ENCODE measurements at regions not wholly inside any gene's neighbourhood (a gene's known extent, or its start where the extent isn't known, plus 50 kb on each side); places are given as distances from the start of the nearest gene placed in this dataset.

DNA sequence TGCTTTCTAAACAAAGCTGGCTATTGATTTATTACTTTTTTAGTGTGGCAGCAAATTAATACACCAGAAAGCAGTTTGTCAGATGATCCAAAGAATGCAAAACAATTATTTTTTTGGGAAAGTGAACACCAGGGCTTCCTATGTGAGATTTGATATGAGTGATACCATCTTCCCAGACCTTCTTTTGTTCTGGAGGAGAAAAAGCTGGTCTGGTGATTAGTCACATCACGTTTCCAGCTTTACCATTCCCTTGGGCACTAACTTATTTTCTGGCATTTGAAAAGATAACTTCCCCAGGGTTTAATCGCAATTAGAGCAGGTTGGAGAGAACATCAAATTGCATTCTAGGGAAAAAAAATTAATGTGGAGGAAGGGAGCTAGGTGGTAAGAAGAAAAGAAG lies 182.9 kb upstream of the TANK start:
- TF ChIP-seq, protein P1, sequence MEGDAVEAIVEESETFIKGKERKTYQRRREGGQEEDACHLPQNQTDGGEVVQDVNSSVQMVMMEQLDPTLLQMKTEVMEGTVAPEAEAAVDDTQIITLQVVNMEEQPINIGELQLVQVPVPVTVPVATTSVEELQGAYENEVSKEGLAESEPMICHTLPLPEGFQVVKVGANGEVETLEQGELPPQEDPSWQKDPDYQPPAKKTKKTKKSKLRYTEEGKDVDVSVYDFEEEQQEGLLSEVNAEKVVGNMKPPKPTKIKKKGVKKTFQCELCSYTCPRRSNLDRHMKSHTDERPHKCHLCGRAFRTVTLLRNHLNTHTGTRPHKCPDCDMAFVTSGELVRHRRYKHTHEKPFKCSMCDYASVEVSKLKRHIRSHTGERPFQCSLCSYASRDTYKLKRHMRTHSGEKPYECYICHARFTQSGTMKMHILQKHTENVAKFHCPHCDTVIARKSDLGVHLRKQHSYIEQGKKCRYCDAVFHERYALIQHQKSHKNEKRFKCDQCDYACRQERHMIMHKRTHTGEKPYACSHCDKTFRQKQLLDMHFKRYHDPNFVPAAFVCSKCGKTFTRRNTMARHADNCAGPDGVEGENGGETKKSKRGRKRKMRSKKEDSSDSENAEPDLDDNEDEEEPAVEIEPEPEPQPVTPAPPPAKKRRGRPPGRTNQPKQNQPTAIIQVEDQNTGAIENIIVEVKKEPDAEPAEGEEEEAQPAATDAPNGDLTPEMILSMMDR (IDR thresholded peaks at IDR 0.05; ENCODE audit: low read depth, low read length): no peak
- no peaks in the 10 kb centered on the region for H3K36me3 ChIP-seq
- H3K27me3 ChIP-seq (ENCODE audit: insufficient read depth, low read depth, severe bottlenecking): no peaks in the 10 kb centered on the region
- DNase-seq: no peak
- no peak overlapping the region for H3K4me3 ChIP-seq (ENCODE audit: low read depth, low read length)
- H3K27ac ChIP-seq: no peak overlapping the region
- no peaks in the 10 kb centered on the region for H3K9me3 ChIP-seq (ENCODE audit: severe bottlenecking)

DNA sequence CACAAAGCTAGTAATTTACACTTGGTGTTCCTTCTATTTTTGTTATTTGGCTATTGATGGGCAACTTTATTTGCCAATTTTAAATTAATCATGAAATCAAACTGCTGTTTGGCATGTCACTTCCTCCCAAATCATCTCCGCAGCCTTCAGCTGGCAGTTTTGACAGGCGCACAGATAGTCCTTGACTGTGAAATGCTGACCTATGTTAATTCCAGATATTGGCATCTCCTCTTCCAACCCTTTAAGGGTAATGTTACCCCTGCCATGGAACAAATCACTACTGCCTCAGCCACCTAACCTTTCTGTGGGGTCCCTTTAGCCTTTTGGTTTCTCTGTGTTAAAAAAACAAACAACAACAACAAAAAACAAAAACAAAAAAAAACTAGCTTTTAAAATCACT lies 182.4 kb upstream of the TANK start:
- Histone ChIP-seq H3K36me3 (no peaks in the 10 kb centered on the region), H3K9me3 (ENCODE audit: severe bottlenecking) (no peaks in the 10 kb centered on the region), H3K4me3 (ENCODE audit: low read depth, low read length) (no peak overlapping the region), H3K27ac (no peak overlapping the region), H3K27me3 (ENCODE audit: insufficient read depth, low read depth, severe bottlenecking) (no peaks in the 10 kb centered on the region)
- TF ChIP-seq, protein P1 (IDR thresholded peaks at IDR 0.05; ENCODE audit: low read depth, low read length): no peak
- no peak for DNase-seq

DNA sequence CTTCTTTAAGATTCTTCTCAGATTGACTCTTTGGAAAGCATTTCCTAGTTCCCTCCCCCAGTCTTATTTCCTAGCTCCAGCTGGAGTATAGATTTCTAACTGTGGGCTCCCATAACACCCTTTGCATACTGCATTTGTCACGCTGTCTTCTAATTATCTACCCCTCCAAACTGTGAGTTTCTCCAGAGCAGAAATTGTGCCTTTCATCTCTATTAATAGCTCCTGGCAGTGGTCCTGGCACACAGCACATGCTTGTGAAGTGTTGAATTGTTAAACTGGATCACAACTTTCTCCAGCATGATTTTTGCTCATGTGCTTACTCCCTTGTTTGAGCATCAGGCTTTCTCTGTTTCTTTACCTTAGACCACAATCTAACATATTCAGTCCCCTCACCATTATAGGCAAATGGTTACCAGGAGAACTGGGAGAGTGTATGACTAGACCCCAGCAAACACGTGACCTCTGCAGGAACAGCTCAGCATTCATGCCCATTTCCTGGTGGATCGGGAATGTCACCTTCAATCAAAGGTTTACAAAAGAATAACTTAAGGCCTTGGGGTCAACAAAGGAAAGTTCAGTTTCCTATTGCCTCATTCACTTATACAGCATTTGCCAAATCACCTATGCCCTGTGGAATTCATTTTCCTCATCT lies 175.7 kb upstream of the TANK start:
- no peak for DNase-seq
- Histone ChIP-seq H3K4me3 (ENCODE audit: low read depth, low read length) (no peak overlapping the region), H3K27ac (no peak overlapping the region), H3K27me3 (ENCODE audit: insufficient read depth, low read depth, severe bottlenecking) (no peaks in the 10 kb centered on the region), H3K9me3 (ENCODE audit: severe bottlenecking) (no peaks in the 10 kb centered on the region), H3K36me3 (no peaks in the 10 kb centered on the region)
- TF ChIP-seq, protein P1 (IDR thresholded peaks at IDR 0.05; ENCODE audit: low read depth, low read length): no peak

DNA sequence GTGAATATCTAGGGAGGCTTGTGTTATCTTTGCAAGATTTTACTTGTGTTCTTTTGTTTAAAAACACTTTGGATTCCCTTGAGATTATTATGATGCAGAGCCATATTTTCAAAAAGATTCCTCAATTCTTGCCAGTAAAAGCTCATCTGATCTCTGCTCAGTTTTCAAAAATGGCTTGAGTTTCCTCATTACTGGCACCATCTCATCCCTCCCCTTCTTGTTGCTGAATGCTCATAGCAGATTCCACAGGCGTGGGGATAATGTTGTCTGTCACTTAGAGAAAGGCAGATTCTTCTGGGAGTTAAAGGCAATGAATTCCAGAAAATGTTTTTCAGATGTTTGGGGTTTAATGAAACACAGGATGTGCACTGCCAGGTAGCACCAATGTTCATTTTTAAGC lies 170.4 kb upstream of the TANK start:
- no peak for DNase-seq
- H3K9me3 ChIP-seq (ENCODE audit: severe bottlenecking): no peaks in the 10 kb centered on the region
- TF ChIP-seq, protein P1 (IDR thresholded peaks at IDR 0.05; ENCODE audit: low read depth, low read length): no peak
- H3K4me3 ChIP-seq (ENCODE audit: low read depth, low read length): no peak overlapping the region
- H3K27ac ChIP-seq: no peak overlapping the region
- H3K36me3 ChIP-seq: no peaks in the 10 kb centered on the region
- no peaks in the 10 kb centered on the region for H3K27me3 ChIP-seq (ENCODE audit: insufficient read depth, low read depth, severe bottlenecking)

DNA sequence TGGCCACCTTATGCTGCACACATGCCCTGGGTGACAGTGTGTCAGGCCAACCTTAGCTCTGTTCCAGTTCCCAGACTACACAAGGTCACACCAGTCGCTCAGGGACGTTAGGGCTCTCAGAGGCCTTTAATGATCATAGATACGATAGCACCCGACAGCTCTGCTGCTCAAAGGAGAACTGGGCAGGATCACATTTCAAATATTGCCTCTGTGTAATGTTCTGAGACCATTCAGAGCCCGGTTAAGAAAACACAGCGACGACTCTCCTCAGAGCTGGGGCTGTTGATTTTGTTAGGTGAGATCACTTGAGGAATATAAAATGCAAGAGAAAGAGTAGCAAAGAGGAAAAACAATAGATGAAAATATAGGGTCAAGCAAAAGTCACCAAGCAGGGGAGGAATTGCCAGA lies 166.6 kb upstream of the TANK start:
- Histone ChIP-seq H3K27ac (no peak overlapping the region), H3K36me3 (no peaks in the 10 kb centered on the region), H3K27me3 (ENCODE audit: insufficient read depth, low read depth, severe bottlenecking) (no peaks in the 10 kb centered on the region), H3K9me3 (ENCODE audit: severe bottlenecking) (no peaks in the 10 kb centered on the region), H3K4me3 (ENCODE audit: low read depth, low read length) (no peak overlapping the region)
- TF ChIP-seq, protein P1 (IDR thresholded peaks at IDR 0.05; ENCODE audit: low read depth, low read length): no peak
- DNase-seq: no peak
